Mesenchymal stem cell (in vitro differentiated cells and primary cell): ENCODE measurements at regions not wholly inside any gene's neighbourhood (a gene's known extent, or its start where the extent isn't known, plus 50 kb on each side); places are given as distances from the start of the nearest gene placed in this dataset.

ENCODE experiments used
- DNase-seq: peaks from one replicate; pipeline ENCODE4 v3.0.0-alpha.2; 2013
- H2AFZ ChIP-seq: one replicate; pipeline ENCODE4 v1.6.1; 2013; ENCODE audit warnings: low read depth, mild to moderate bottlenecking, control low read depth, inconsistent platforms, low read length, moderate library complexity
- H2AK5ac ChIP-seq: 2 replicates; pipeline ENCODE4 v1.6.1; 2013; ENCODE audit warnings: low read length, moderate library complexity, mild to moderate bottlenecking, inconsistent platforms; ENCODE audit not compliant: severe bottlenecking
- H2BK120ac ChIP-seq: one replicate; pipeline ENCODE4 v1.6.1; 2013; ENCODE audit warnings: low read depth, mild to moderate bottlenecking, inconsistent platforms, low read length, moderate library complexity
- H2BK12ac ChIP-seq, 2 experiments: one replicate each; pipeline ENCODE4 v1.6.1; 2013; ENCODE audit warnings: inconsistent platforms in 2 of 2, low read length in 2 of 2, mild to moderate bottlenecking in 2 of 2, moderate library complexity in 2 of 2, control low read depth in 1 of 2
- H2BK15ac ChIP-seq: one replicate; pipeline ENCODE4 v1.6.1; 2013; ENCODE audit warnings: mild to moderate bottlenecking, low read depth, inconsistent platforms; ENCODE audit not compliant: poor library complexity, severe bottlenecking
- H2BK5ac ChIP-seq: 2 replicates; pipeline ENCODE4 v1.6.1; 2013; ENCODE audit warnings: low read depth, mild to moderate bottlenecking, low read length, control low read depth, inconsistent platforms; ENCODE audit not compliant: poor library complexity, severe bottlenecking
- H3K14ac ChIP-seq, 2 experiments: one replicate each; pipeline ENCODE4 v1.6.1; 2013; ENCODE audit warnings: inconsistent platforms in 2 of 2, low read length in 2 of 2, control low read depth in 1 of 2, mild to moderate bottlenecking in 1 of 2, moderate library complexity in 1 of 2
- H3K18ac ChIP-seq, 2 experiments: one replicate each; pipeline ENCODE4 v1.6.1; 2013; ENCODE audit warnings: inconsistent platforms in 2 of 2, low read length in 2 of 2, control low read depth in 1 of 2, low read depth in 1 of 2, mild to moderate bottlenecking in 1 of 2
- H3K23ac ChIP-seq, 2 experiments: one replicate each; pipeline ENCODE4 v1.6.1; 2013; ENCODE audit warnings: inconsistent platforms in 2 of 2, low read length in 2 of 2, mild to moderate bottlenecking in 2 of 2, moderate library complexity in 2 of 2, control low read depth in 1 of 2
- H3K27ac ChIP-seq: 2 replicates; pipeline ENCODE4 v1.5.1; 2013; ENCODE audit warnings: mild to moderate bottlenecking, moderate library complexity, low read length, control low read depth, inconsistent platforms; ENCODE audit not compliant: poor library complexity, severe bottlenecking
- H3K27me3 ChIP-seq, 2 experiments: 2 replicates each; pipeline versions ENCODE4 v1.6.1 to v1.7.0; 2013; ENCODE audit warnings: low read length in 2 of 2, mild to moderate bottlenecking in 2 of 2, moderate library complexity in 2 of 2, control low read depth in 1 of 2, inconsistent platforms in 1 of 2; ENCODE audit not compliant: control insufficient read depth in 1 of 2, insufficient read depth in 1 of 2
- H3K36me3 ChIP-seq, 2 experiments: 2 replicates each; pipeline versions ENCODE4 v1.6.1 to v1.7.0; 2013; ENCODE audit warnings: low read length in 2 of 2, control low read depth in 1 of 2, inconsistent platforms in 1 of 2, low read depth in 1 of 2, mild to moderate bottlenecking in 1 of 2; ENCODE audit not compliant: insufficient read depth in 2 of 2, control insufficient read depth in 1 of 2
- H3K4ac ChIP-seq, 2 experiments: one replicate each; pipeline ENCODE4 v1.6.1; 2013; ENCODE audit warnings: inconsistent platforms in 2 of 2, low read length in 2 of 2, mild to moderate bottlenecking in 2 of 2, moderate library complexity in 2 of 2, control low read depth in 1 of 2, low read depth in 1 of 2
- H3K4me1 ChIP-seq: 2 replicates; pipeline ENCODE4 v1.6.1; 2013; ENCODE audit warnings: low read depth, low read length, control low read depth; ENCODE audit not compliant: control insufficient read depth, insufficient read depth
- H3K4me2 ChIP-seq: 2 replicates; pipeline ENCODE4 v1.6.1; 2013; ENCODE audit warnings: low read length, mild to moderate bottlenecking, inconsistent platforms; ENCODE audit not compliant: poor library complexity, severe bottlenecking
- H3K4me3 ChIP-seq, 2 experiments: 2 replicates each; pipeline versions ENCODE4 v1.5.1 to v1.7.0; 2013; ENCODE audit warnings: low read length in 2 of 2, mild to moderate bottlenecking in 2 of 2, control low read depth in 1 of 2, low read depth in 1 of 2; ENCODE audit not compliant: insufficient read depth in 1 of 2
- H3K79me1 ChIP-seq: replicated peaks from 2 replicates; pipeline ENCODE4 v1.6.1; 2013; ENCODE audit warnings: mild to moderate bottlenecking, control low read depth, low read length, inconsistent platforms; ENCODE audit not compliant: poor library complexity, severe bottlenecking
- H3K9ac ChIP-seq: 2 replicates; pipeline ENCODE4 v1.7.0; 2013; ENCODE audit warnings: mild to moderate bottlenecking, low read length, moderate library complexity
- H3K9me3 ChIP-seq: 2 replicates; pipeline ENCODE4 v1.7.0; 2013; ENCODE audit warnings: mild to moderate bottlenecking, low read length; ENCODE audit not compliant: control insufficient read depth
- H4K8ac ChIP-seq: one replicate; pipeline ENCODE4 v1.6.1; 2013; ENCODE audit warnings: inconsistent platforms, mild to moderate bottlenecking, low read length, moderate library complexity
- H4K91ac ChIP-seq: one replicate; pipeline ENCODE4 v1.6.1; 2013; ENCODE audit warnings: mild to moderate bottlenecking, low read length, inconsistent platforms
- WGBS: methylation state at CpG from one replicate; pipeline ENCODE4 v1.1.7; 2013; ENCODE audit warnings: mixed read lengths; 5-methylcytosine and 5-hydroxymethylcytosine counted together

DNA sequence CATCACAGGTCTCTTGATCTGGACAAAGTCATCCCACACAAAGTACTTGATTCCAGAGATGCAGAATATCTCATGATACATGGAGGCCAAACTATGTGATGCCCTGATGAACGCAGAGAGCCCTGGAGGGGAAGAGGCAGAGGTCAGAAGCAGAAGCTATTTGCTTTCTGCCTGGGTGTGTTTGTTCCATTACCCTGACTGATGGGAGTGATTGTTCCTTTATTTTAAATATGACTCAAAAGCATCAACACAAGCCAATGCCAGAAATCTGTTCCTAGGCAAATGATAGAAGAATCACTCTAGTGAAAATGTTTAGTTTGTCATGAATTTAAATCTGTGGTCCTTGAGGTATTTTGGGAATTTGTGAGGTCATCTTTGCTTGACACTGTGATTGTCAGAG lies 54.7 kb upstream of the GGTLC1 start:
- H3K14ac ChIP-seq: no peak overlapping the region
- H3K27ac ChIP-seq: no peak overlapping the region
- H3K27me3 ChIP-seq: peaks cover 0 to 21% of the 10 kb centered on the region in 2 experiments
- H3K18ac ChIP-seq: no peak overlapping the region
- H3K9me3 ChIP-seq: no peaks in the 10 kb centered on the region
- H3K4me3 ChIP-seq: no peak overlapping the region
- no CpG with 5 or more reads among the region's 1 CpG for WGBS
- H3K36me3 ChIP-seq: no peaks in the 10 kb centered on the region
- no peak for DNase-seq
- H2BK12ac ChIP-seq: no peak overlapping the region
- H4K91ac ChIP-seq: no peak overlapping the region
- H4K8ac ChIP-seq: no peak overlapping the region
- H3K4ac ChIP-seq: no peak overlapping the region
- no peaks in the 10 kb centered on the region for H3K4me1 ChIP-seq
- no peak overlapping the region for H3K23ac ChIP-seq
- H3K79me1 ChIP-seq: no peaks in the 10 kb centered on the region
- H2AFZ ChIP-seq: no peak overlapping the region
- H2BK5ac ChIP-seq: no peak overlapping the region
- no peak overlapping the region for H3K4me2 ChIP-seq
- no peak overlapping the region for H3K9ac ChIP-seq
- H2AK5ac ChIP-seq: no peak overlapping the region
- H2BK120ac ChIP-seq: no peak overlapping the region
- H2BK15ac ChIP-seq: no peak overlapping the region

DNA sequence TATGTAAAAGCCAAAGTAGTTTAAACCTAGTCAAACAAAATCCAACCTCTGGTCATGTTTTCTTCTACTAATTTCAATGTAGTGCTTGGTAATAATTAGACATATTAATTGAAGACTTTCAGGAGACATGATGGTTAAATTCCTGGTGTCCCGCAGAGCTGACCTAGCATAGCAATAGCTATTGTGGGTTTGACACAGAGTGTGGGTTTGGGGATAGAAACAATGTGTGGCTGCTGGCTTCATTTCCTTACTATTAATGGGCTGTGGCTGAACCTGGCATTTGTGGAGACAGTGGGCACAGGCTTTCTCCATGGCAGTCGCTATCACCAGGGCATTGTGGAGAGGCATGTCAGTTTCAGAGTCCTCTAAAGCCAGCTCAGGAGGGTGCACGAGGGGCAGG lies 54.1 kb upstream of the GGTLC1 start:
- no peak overlapping the region for H3K4ac ChIP-seq
- H3K23ac ChIP-seq: no peak overlapping the region
- no peak overlapping the region for H2AFZ ChIP-seq
- no peak overlapping the region for H2BK5ac ChIP-seq
- no peak overlapping the region for H3K9ac ChIP-seq
- H2BK15ac ChIP-seq: no peak overlapping the region
- H3K4me1 ChIP-seq: no peaks in the 10 kb centered on the region
- H3K79me1 ChIP-seq: no peaks in the 10 kb centered on the region
- no peak overlapping the region for H3K27ac ChIP-seq
- H4K91ac ChIP-seq: no peak overlapping the region
- no peaks in the 10 kb centered on the region for H3K36me3 ChIP-seq
- H2BK12ac ChIP-seq: no peak overlapping the region
- no peak overlapping the region for H2AK5ac ChIP-seq
- no peak overlapping the region for H2BK120ac ChIP-seq
- H3K4me3 ChIP-seq: no peak overlapping the region
- no peak overlapping the region for H3K14ac ChIP-seq
- no peak for DNase-seq
- H3K4me2 ChIP-seq: no peak overlapping the region
- 83% methylated on average over 3 of the region's 3 CpGs for WGBS
- no peak overlapping the region for H3K18ac ChIP-seq
- H4K8ac ChIP-seq: no peak overlapping the region
- peaks cover 0 to 19% of the 10 kb centered on the region in 2 experiments for H3K27me3 ChIP-seq
- H3K9me3 ChIP-seq: no peaks in the 10 kb centered on the region

DNA sequence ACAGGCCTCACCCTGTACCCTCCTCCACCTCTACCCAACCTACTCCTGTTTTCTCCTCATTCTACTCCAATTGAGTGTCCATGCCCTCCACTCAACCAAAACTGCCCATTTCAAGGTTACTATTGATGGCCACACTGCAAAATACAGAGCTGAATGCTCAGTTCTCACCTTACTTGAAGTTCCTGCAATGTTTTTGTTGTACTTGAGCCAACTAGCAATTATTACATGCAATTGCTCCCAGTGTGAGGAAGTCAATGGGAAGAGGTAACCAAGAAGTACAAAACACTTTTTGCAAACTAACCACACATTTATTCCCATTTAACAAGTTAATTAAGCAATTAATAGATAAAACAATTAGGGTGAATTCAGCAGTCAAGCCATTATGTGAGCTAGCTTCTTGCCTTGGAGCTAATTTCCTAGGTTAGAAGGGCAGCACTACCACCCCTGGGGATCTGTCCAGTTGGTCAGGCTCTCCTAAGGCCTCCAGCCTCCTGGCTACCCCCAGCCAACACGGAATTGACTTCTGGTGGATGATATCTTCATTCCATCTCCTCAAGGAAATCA lies 52.4 kb upstream of the GGTLC1 start:
- Histone ChIP-seq H3K79me1 (no peaks in the 10 kb centered on the region), H2BK120ac (no peak overlapping the region), H3K36me3 (no peaks in the 10 kb centered on the region), H4K91ac (no peak overlapping the region), H3K18ac (no peak overlapping the region), H3K27ac (no peak overlapping the region), H2AK5ac (no peak overlapping the region), H2BK12ac (no peak overlapping the region), H3K4me1 (no peaks in the 10 kb centered on the region), H2AFZ (no peak overlapping the region), H2BK15ac (no peak overlapping the region), H3K27me3 (peaks cover 0 to 17% of the 10 kb centered on the region in 2 experiments), H3K9me3 (no peaks in the 10 kb centered on the region), H3K4me2 (no peak overlapping the region), H3K4me3 (no peak overlapping the region), H3K4ac (no peak overlapping the region), H4K8ac (no peak overlapping the region), H3K14ac (no peak overlapping the region), H3K23ac (no peak overlapping the region), H3K9ac (no peak overlapping the region), H2BK5ac (no peak overlapping the region)
- 44% methylated on average over 1 of the region's 1 CpG for WGBS
- DNase-seq: no peak

DNA sequence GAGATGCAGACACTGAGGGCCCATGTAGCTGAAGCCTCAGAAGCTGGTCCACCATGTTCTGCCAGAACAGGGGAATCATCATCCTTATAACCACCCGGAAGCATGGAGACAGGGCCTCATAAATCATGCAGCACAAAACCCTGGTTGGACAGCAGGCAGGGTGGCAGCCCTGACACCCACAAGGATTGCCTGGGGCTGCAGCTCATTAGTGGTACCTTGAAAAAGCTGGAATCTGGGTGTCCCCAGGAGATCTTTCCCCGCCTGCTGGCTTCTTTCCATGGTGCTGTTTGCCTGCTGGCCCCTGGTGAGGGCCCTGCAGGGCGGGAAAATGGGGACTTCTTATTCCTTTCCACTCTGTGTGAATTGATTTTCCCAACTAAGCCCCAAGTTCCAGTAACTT lies 50.6 kb upstream of the GGTLC1 start:
- Histone ChIP-seq H3K4me3 (no peak overlapping the region), H3K36me3 (no peaks in the 10 kb centered on the region), H3K9me3 (no peaks in the 10 kb centered on the region), H3K79me1 (no peaks in the 10 kb centered on the region), H2BK5ac (no peak overlapping the region), H2AFZ (no peak overlapping the region), H3K27me3 (peaks cover 0 to 14% of the 10 kb centered on the region in 2 experiments), H2AK5ac (no peak overlapping the region), H2BK15ac (no peak overlapping the region), H3K4me2 (no peak overlapping the region), H3K18ac (no peak overlapping the region), H4K91ac (no peak overlapping the region), H3K14ac (no peak overlapping the region), H3K27ac (no peak overlapping the region), H2BK12ac (no peak overlapping the region), H2BK120ac (no peak overlapping the region), H3K4ac (no peak overlapping the region), H3K4me1 (peaks cover 2% of the 10 kb centered on the region), H4K8ac (no peak overlapping the region), H3K9ac (no peak overlapping the region), H3K23ac (no peak overlapping the region)
- no peak for DNase-seq
- WGBS: 37% methylated on average over 3 of the region's 3 CpGs
